GM12878 (cell line): ENCODE measurements at regions not wholly inside any gene's neighbourhood (a gene's known extent, or its start where the extent isn't known, plus 50 kb on each side); places are given as distances from the start of the nearest gene placed in this dataset.

Experiments used
- ATAC-seq: fragments of 200-7000 bp; cut with Tn5 transposase; 3 replicates; pipeline ENCODE4 v1.9.1; 2020; ENCODE audit warnings: mild to moderate bottlenecking, moderate library complexity
- BruUV-seq: library from RNA; stranded (reverse); fragments of 400-500 nt; replicated peaks from 2 replicates; lab custom pipeline; 2021; lab: Mats Ljungman, UMichigan
- CTCF ChIA-PET: fragments of 300-600 bp; sonication (Branson Sonifier 250); formaldehyde crosslinking; extraction: SDS; loops from one replicate; lab custom pipeline; 2021; ENCODE audit warnings: inconsistent platforms; lab: Yijun Ruan, JAX
- POLR2A ChIA-PET: fragments of 350-600 bp; formaldehyde crosslinking; extraction: SDS; loops from one replicate; lab custom pipeline; 2021; ENCODE audit warnings: inconsistent platforms; lab: Charles Lee
- RAD21 ChIA-PET: fragments of 300-600 bp; sonication (Branson Sonifier 250); formaldehyde crosslinking; loops from one replicate; lab custom pipeline; 2023; ENCODE audit warnings: antibody characterized with exemption; ENCODE audit not compliant: unreplicated experiment; lab: Charles Lee
- SMC1A ChIA-PET: fragments of 300-600 bp; sonication (Branson Sonifier 250); formaldehyde crosslinking; loops from one replicate; lab custom pipeline; 2023; ENCODE audit not compliant: unreplicated experiment, uncharacterized antibody; lab: Charles Lee
- DNase-seq: peaks from one replicate; pipeline ENCODE4 v3.0.0-alpha.2; 2011; ENCODE audit warnings: low read depth, low spot score
- FAIRE-seq: peaks from 3 replicates; lab custom pipeline; 2011; peaks lifted over from hg19 to GRCh38; lab: Jason Lieb, UNC
- H2AFZ ChIP-seq: 2 replicates; pipeline ENCODE4 v1.6.0; 2011; ENCODE audit warnings: low read depth, low read length, control low read depth; ENCODE audit not compliant: control insufficient read depth
- H3K27ac ChIP-seq: 2 replicates; pipeline ENCODE4 v1.5.1; 2011; ENCODE audit warnings: control low read depth; ENCODE audit not compliant: control insufficient read depth, insufficient read depth
- H3K27me3 ChIP-seq, 2 experiments: replicated peaks in 1 of 2; 2 replicates each; pipeline versions ENCODE4 v1.6.0 to v1.6.1; 2011; ENCODE audit warnings: low read length in 1 of 2; ENCODE audit not compliant: control insufficient read depth in 2 of 2, insufficient read depth in 2 of 2
- H3K36me3 ChIP-seq, 2 experiments: 2 replicates each; pipeline ENCODE4 v1.5.1; 2011; ENCODE audit warnings: low read length in 1 of 2; ENCODE audit not compliant: control insufficient read depth in 2 of 2, insufficient read depth in 2 of 2
- H3K4me1 ChIP-seq: 2 replicates; pipeline ENCODE4 v1.6.1; 2011; ENCODE audit warnings: mild to moderate bottlenecking, low read length, moderate library complexity, mixed read lengths; ENCODE audit not compliant: control insufficient read depth, insufficient read depth
- H3K4me2 ChIP-seq: 2 replicates; pipeline ENCODE4 v1.6.0; 2011; ENCODE audit warnings: control low read depth; ENCODE audit not compliant: control insufficient read depth, insufficient read depth
- H3K4me3 ChIP-seq: fragments of 200-600 bp; sonication (generic); 2 replicates; pipeline ENCODE4 v1.5.1; 2016
- H3K79me2 ChIP-seq: 2 replicates; pipeline ENCODE4 v1.6.0; 2011; ENCODE audit warnings: low read length; ENCODE audit not compliant: control insufficient read depth, insufficient read depth
- H3K9ac ChIP-seq: 2 replicates; pipeline ENCODE4 v1.8.0; 2011; ENCODE audit warnings: low read length, control low read depth, mixed read lengths; ENCODE audit not compliant: control insufficient read depth, insufficient read depth
- H3K9me3 ChIP-seq: replicated peaks from 3 replicates; pipeline ENCODE4 v1.5.1; 2011; ENCODE audit warnings: mild to moderate bottlenecking, low read length; ENCODE audit not compliant: control insufficient read depth, insufficient read depth
- H4K20me1 ChIP-seq: 2 replicates; pipeline ENCODE4 v1.6.0; 2011; ENCODE audit not compliant: control insufficient read depth, insufficient read depth
- ATF2 ChIP-seq: IDR thresholded peaks from 2 replicates; pipeline ENCODE4 v1.6.1; 2012; ENCODE audit warnings: low read length, inconsistent platforms
- ATF7 ChIP-seq: fragments of 450-650 bp; IDR thresholded peaks from 2 replicates; pipeline ENCODE4 v1.6.1; 2016; ENCODE audit warnings: low read depth, mild to moderate bottlenecking
- BHLHE40 ChIP-seq, 2 experiments: fragments of 450-650 bp in 1 of 2; IDR thresholded peaks; 2 replicates each; pipeline ENCODE4 v1.6.1; 2011 to 2017; ENCODE audit warnings: low read depth in 2 of 2, borderline replicate concordance in 1 of 2, improper control_type of control experiment in 1 of 2, low read length in 1 of 2, mild to moderate bottlenecking in 1 of 2
- JUNB ChIP-seq: IDR thresholded peaks from 2 replicates; pipeline ENCODE4 v1.6.1; 2016; ENCODE audit warnings: antibody characterized with exemption, mild to moderate bottlenecking
- MEF2A ChIP-seq: IDR thresholded peaks from 2 replicates; pipeline ENCODE4 v1.6.1; 2011; ENCODE audit warnings: low read depth, mild to moderate bottlenecking, low read length, moderate library complexity; ENCODE audit not compliant: insufficient read depth
- TCF7 ChIP-seq: IDR thresholded peaks from 2 replicates; pipeline ENCODE4 v1.6.1; 2014; ENCODE audit warnings: antibody characterized with exemption, borderline replicate concordance
- WGBS: methylation state at CpG from one replicate; pipeline ENCODE4 v1.1.6; 2016; ENCODE audit warnings: low lambda C conversion rate; ENCODE audit not compliant: insufficient replicate concordance, insufficient coverage; ENCODE audit errors: missing lambda C conversion rate; 5-methylcytosine and 5-hydroxymethylcytosine counted together
- in situ Hi-C: fragments of 300-500 bp; cut with MboI; formaldehyde crosslinking; loops from 9 replicates; pipeline ENCODE4 v1.14.3; 2018; ENCODE audit warnings: mixed read lengths
- intact Hi-C: fragments of 100-400 bp; cut with micrococcal nuclease; formaldehyde crosslinking; loops from one replicate; pipeline ENCODE4 v1.14.2; 2022; ENCODE audit not compliant: unreplicated experiment

DNA sequence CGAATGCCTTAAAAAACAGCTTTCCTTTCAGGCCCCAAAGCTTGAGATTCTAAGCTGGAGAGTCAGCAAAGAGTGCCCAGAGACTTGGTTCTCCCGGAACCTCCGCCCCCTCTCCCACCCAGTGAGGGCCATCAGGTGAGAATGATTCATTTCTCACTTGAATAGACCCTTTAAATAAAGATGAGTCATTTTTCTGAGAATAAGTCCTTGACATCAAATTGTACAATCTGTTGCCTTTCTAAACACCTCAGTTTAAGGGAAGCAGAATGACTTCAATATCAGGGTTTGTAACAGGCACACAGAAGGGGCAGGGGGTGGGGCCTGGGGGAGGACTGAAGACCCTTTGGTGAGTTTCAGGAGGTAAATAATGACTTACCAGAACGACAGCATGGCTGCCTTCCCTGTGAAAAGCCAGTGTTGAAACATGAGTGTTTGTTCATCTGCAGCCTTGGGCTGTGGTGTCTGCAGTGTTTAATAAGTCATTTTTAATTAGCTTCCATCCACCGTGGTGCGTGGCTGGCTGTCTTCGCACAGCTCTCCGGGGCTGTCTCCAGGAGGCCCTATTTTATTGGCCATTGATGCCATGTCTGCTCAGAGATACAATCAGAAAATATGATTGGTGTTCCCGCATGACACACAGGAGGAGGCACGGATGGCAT is 134.9 kb upstream of the ZNF236 start:
- no peak overlapping the region for H3K9ac ChIP-seq
- H3K9me3 ChIP-seq: no peaks in the 10 kb centered on the region
- H3K4me3 ChIP-seq: no peak overlapping the region
- no peaks in the 10 kb centered on the region for H4K20me1 ChIP-seq
- no peak overlapping the region for H3K27ac ChIP-seq
- ChIA-PET SMC1A (interaction anchor here (0.7 to 2.1 kb wide), 3 partner anchors 29 to 288 kb away, joined by 3 to 16 read pairs (median 4); no protein-coding TSS in a partner anchor), CTCF (interaction anchor here (0.6 to 1.8 kb wide), 12 partner anchors 11 to 313 kb away, joined by 3 to 22 read pairs (median 4); no protein-coding TSS in a partner anchor)
- H3K4me1 ChIP-seq: no peaks in the 10 kb centered on the region
- no peak overlapping the region for H2AFZ ChIP-seq
- intact Hi-C loops (no loop called here), in situ Hi-C loops (no loop called here)
- ATAC-seq: peak; percentile 64
- BruUV-seq: no TSS peak
- no peak overlapping the region for H3K4me2 ChIP-seq
- no peaks in the 10 kb centered on the region for H3K36me3 ChIP-seq
- no peak for DNase-seq
- TF ChIP-seq ATF2 (peak; percentile 53; the same call in 1 of the 2 replicates), ATF7 (peak; percentile 39; the same call in 1 of the 2 replicates), TCF7 (no peak), MEF2A (0 out of 2 replicates have a peak, but pooled peaks have one; percentile 45), JUNB (peak; percentile 64), BHLHE40 (IDR thresholded peaks at IDR 0.05; ENCODE audit: borderline replicate concordance in 1 of 2, low read depth in 2 of 2, low read length in 1 of 2) (peak in 1 of 2 experiments; percentile 15; a peak in 1 of 4 replicates)
- TF ChIP-seq, all 136 proteins: peak for 5
- H3K79me2 ChIP-seq: no peaks in the 10 kb centered on the region
- FAIRE-seq: no peak
- no peaks in the 10 kb centered on the region; a peak in 1 of 4 replicates for H3K27me3 ChIP-seq
- 26% methylated on average over 10 of the region's 10 CpGs for WGBS
- POLR2A ChIA-PET: interaction anchor here (0.6 kb wide), 1 partner anchor 271 kb away, joined by 3 read pairs; no protein-coding TSS in a partner anchor
- RAD21 ChIA-PET: interaction anchor here (0.6 to 1.6 kb wide), 3 partner anchors 20 to 478 kb away, joined by 3 to 8 read pairs (median 3); no protein-coding TSS in a partner anchor
